ENCODE measurements at regions not wholly inside any gene's neighbourhood (a gene's known extent, or its start where the extent isn't known, plus 50 kb on each side); places are given as distances from the start of the nearest gene placed in this dataset.
"Not testable (repeated sequence)": the region's sequence is repeated elsewhere in the genome, so short reads cannot be mapped to it uniquely, and the experiment has no call there.

DNA sequence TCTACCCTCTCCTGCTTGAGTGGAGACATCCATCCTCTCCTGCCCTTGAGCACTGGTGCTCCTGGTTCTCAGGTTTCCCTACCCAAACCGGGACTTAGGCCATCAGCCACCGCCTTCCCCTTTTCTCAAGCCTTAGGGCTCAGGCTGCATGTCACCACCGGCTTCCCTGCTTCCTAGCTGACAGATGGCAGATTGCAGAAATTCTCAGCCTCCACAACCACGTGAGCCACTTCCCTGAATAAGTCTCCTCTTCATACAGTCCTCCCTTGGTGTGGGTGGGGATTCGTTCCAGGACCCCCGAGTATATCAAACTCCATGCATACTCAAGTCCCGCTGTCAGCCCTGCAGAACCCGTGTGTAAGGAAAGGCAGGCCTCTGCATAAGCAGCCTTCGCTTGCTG is 203.5 kb upstream of the ZNF32 start:
- DNase-seq (ENCODE audit: low spot score) = no peak

- no peak for DNase-seq (ENCODE audit: low spot score)
Observed at GRCh38 chr10:43851030-43851429, 202.3 kb upstream of the ZNF32 start.

- DNase-seq (ENCODE audit: low spot score) = no peak
Observed at GRCh38 chr10:43849551-43849950, 200.9 kb upstream of the ZNF32 start.

- DNase-seq (ENCODE audit: low spot score) = no peak
Observed at GRCh38 chr10:43846968-43847367, 198.3 kb upstream of the ZNF32 start.

GRCh38 chr10:43846187-43846680 is 197.6 kb upstream of the ZNF32 start:
- peak; percentile 34 for DNase-seq (ENCODE audit: low spot score)

DNA sequence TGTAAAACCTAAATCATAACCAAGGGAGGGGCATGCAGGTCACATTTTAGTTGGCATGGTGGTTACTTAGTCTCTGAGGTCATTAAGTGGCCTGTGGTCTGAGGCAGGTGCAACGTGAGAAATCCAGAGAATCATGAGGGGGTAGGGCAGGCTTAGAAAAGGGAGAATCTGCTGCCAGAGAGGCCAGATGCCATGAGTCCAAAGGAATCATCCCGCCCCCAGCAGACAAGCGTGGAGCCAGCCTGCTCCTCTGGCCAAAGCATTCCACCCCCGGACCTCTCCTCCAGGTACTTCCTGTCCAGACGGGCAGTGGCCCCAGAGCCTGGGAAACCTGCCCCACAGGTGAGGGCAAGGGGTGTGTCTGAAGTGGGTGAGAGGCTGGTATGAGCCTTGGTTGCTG is 196.4 kb upstream of the ZNF32 start:
- DNase-seq (ENCODE audit: low spot score) = no peak

- no peak for DNase-seq (ENCODE audit: low spot score)
Observed at GRCh38 chr10:43844221-43844620, 195.5 kb upstream of the ZNF32 start.

DNA sequence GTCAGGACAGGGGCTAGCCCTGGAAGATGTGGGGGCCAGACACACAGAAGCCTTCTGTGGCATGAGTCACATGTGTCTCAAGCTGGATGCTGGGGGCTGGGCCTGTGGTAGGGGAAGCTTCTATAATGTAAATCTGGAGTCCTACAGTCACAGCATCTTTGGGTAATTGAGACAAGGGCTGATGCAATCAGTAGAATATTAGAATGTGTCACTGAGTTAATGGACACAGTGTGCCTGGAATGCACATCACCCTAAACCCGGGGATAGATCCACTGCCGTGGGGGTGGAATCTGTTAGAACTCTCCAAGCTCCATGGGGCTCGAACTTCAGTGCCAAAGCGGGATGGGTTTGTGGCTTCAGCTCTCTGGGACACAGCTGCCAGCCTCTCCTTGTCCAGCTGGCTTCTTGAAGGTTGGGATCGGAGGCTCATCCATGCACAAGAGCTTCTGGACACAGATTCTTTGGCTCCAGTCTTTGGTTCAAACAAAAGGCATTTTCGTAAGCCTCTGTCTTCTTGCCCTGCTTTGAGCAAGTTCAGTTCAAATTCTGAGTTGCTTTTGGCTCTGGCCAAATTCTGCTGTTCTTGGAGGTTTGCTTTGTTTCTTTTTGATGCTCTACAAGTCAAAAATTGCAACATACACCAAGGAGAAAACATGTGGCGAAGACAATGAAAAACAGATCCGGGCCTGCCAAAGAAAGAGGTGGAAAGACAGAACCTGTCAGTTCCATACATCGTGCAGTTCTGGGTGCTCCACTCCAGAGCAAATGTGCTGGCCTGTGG is 194.8 kb upstream of the ZNF32 start:
- DNase-seq (ENCODE audit: low spot score) = peak; percentile 71

- no peak for DNase-seq (ENCODE audit: low spot score)
Observed at GRCh38 chr10:43842496-43842895, 193.8 kb upstream of the ZNF32 start.

GRCh38 chr10:43842072-43842471 is 193.4 kb upstream of the ZNF32 start:
- DNase-seq (ENCODE audit: low spot score) = no peak

DNA sequence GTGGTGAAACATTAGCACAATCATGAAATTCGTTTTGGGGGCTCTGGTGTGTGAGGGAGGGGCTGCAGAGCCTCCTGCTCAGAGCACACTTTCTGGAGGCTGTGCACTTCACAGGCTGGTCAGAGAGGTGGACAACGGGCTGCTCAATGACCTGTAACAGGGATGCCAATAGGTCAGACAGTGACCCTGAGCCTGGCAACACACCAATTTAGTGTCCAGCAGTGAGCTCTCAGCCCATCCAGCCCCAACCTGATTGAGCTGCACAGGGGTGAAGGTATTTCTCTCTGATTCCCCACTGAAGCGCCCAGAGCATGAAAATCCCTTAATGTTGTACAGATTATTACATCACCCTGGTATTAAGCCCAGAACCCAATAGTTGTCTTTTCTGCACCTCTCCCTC is 191.3 kb upstream of the ZNF32 start:
- no peak for DNase-seq (ENCODE audit: low spot score)

- DNase-seq (ENCODE audit: low spot score) = not testable (repeated sequence)
Observed at GRCh38 chr10:43834751-43835150, 186.1 kb upstream of the ZNF32 start.

GRCh38 chr10:43827853-43828252 is 179.2 kb upstream of the ZNF32 start:
- no peak for DNase-seq (ENCODE audit: low spot score)

- no peak for DNase-seq (ENCODE audit: low spot score)
Observed at GRCh38 chr10:43825984-43826383, 177.3 kb upstream of the ZNF32 start.

GRCh38 chr10:43825421-43825820 is 176.7 kb upstream of the ZNF32 start:
- no peak for DNase-seq (ENCODE audit: low spot score)

DNA sequence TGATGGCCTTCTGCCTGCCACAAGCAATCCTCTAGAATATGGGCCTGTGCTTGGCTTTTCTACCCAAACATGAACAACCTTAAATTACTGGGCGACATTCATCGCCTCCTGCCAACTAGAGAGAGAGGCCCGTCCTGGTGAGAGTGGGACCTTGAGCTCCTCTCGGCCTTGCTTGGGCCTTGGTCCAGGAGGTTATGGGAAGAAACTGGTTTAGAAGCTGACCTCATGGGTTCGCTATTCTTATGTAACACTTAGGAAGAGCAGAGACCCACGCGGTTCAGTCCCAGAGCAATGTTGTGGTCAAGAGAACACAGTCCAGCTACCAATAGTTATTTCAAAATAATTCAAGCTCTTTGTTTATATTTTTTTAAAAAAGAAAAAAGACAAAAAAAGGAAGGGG is 176.3 kb upstream of the ZNF32 start:
- no peak for DNase-seq (ENCODE audit: low spot score)

- peak; percentile 54 for DNase-seq (ENCODE audit: low spot score)
Observed at GRCh38 chr10:43822631-43823580, 174.2 kb upstream of the ZNF32 start.

DNA sequence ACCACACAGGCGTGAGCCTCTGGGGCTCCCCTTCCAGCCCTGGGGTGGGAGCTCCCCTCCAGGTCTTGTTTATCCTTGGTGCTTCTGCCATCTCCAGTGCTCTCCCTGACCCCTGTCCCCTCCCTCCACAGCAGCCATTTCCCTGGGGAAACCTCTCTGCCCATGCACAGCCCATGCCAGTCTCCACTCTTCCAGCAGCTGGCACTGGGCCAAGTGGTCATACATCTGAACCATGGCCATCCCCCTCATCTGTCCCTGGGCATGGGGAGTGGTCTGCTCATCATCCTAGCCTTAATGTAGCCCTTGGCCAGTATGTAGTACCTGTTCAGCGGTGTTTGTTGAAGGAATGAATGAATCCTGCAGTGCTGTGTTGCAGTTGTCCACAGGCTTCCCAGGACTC is 172.4 kb upstream of the ZNF32 start:
- no peak for DNase-seq (ENCODE audit: low spot score)

GRCh38 chr10:43820663-43821062 is 172.0 kb upstream of the ZNF32 start:
- DNase-seq (ENCODE audit: low spot score) = no peak

DNA sequence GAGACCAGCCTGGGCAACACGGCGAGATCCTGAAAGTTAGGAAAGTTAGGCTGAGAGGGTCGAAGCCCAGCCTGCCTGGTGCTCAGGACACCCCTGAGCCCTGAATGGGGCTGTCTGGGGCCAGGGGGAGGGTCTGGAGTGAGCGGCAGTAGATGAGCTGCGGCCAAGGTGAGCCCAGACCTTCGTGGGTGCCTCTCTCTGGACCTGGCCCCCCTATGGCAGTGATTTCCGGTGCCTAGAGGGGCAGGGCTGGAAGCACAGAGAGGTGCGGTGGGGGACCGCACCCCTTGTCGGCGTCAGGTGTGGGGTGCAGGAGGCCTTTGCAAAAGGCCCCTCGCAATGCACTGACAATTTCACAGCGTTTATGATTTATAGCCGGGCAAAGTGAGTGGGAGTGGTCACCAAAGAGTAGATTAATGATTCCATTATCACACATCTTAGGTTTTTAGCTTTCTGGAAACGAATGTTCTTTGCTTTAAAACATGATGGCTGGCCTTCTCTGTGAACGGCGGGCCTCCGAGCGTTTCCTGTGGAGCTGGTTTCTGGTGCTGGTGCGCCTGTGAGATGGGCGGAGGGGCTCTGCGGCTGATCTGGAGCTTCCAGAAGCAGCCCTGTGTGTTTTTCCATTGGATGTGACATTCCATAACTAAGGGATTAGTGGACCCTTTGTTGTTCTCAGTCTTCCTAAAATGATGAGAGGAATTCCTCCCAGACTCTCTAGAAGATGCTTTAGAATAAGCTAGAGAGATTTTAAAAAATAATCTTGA is 171.0 kb upstream of the ZNF32 start:
- DNase-seq (ENCODE audit: low spot score) = no peak

- DNase-seq (ENCODE audit: low spot score) = no peak
Observed at GRCh38 chr10:43818687-43819086, 170.0 kb upstream of the ZNF32 start.

DNA sequence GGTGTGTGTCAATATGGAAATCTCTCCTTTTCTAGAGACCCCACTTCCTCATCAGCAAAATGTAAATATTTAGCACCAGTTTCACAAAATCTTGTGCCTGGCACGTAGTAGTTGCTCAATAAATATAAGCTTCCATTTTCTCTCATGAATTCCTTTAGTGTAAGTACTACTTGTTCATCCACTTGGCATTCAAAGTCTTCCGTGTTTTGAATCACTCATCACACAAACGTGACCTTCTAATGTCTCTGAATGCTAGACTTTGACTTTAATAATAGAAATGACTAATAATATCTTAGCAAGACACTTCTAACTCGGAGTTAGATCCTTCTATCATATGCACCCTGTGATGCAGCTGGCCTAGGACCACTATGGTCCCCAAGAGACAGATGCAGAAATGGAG is 168.7 kb upstream of the ZNF32 start:
- DNase-seq (ENCODE audit: low spot score) = peak; percentile 35

Measured in AG08395 (cell line).